ENCODE measurements at regions not wholly inside any gene's neighbourhood (a gene's known extent, or its start where the extent isn't known, plus 50 kb on each side); places are given as distances from the start of the nearest gene placed in this dataset.

DNA sequence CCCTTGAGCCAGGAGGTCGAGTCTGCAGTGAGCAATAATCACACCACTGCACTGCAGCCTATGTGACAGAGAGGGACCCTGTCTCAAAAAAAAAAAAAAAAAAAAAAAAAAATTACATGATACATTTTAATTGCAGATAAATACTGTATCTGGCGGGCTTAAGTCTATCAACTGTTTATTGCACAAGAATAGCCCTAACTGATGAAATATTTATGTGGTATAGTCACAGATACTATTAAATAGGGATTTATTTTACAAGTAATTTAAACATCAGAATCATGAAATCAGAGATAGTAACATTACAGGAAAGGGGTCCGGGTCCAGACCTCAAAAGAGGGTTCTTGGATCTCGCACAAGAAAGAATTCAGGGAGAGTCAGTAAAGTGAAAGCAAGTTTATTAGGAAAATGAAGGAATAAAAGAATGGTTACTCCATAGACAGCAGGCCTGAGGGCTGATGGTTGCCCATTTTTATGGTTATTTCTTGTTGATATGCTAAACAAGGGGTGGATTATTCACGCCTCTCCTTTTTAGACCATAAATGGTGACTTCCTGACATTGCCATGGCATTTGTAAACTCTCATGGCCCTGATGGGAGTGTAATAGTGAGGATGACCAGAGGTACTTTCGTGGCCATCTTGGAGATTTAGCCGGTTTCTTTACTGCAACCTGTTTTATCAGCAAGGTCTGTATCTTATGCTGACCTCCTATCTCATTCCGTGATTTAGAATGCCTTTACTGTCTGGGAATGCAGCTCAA lies 166.6 kb downstream of the PMAIP1 start:
- TF ChIP-seq, protein P1, sequence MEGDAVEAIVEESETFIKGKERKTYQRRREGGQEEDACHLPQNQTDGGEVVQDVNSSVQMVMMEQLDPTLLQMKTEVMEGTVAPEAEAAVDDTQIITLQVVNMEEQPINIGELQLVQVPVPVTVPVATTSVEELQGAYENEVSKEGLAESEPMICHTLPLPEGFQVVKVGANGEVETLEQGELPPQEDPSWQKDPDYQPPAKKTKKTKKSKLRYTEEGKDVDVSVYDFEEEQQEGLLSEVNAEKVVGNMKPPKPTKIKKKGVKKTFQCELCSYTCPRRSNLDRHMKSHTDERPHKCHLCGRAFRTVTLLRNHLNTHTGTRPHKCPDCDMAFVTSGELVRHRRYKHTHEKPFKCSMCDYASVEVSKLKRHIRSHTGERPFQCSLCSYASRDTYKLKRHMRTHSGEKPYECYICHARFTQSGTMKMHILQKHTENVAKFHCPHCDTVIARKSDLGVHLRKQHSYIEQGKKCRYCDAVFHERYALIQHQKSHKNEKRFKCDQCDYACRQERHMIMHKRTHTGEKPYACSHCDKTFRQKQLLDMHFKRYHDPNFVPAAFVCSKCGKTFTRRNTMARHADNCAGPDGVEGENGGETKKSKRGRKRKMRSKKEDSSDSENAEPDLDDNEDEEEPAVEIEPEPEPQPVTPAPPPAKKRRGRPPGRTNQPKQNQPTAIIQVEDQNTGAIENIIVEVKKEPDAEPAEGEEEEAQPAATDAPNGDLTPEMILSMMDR (IDR thresholded peaks at IDR 0.05), result no peak
- TF ChIP-seq POLR2A (IDR thresholded peaks at IDR 0.05) (no peak), EP300 (IDR thresholded peaks at IDR 0.05; ENCODE audit: low read depth) (no peak), POLR2AphosphoS5 (IDR thresholded peaks at IDR 0.05) (no peak)
